Panc1 (cell line): ENCODE measurements at regions not wholly inside any gene's neighbourhood (a gene's known extent, or its start where the extent isn't known, plus 50 kb on each side); places are given as distances from the start of the nearest gene placed in this dataset.

Experiments
- CTCF ChIP-seq: fragments of 450-650 bp; IDR thresholded peaks from 2 replicates; pipeline ENCODE4 v1.5.1; 2017; ENCODE audit warnings: mild to moderate bottlenecking
- REST ChIP-seq, 2 experiments: IDR thresholded peaks; 2 replicates each; pipeline ENCODE4 v1.6.1; 2011 to 2012; ENCODE audit warnings: low read depth in 2 of 2, control low read depth in 1 of 2, low read length in 1 of 2, mild to moderate bottlenecking in 1 of 2, moderate library complexity in 1 of 2; ENCODE audit not compliant: insufficient read depth in 1 of 2
- SIN3A ChIP-seq: IDR thresholded peaks from 2 replicates; pipeline ENCODE4 v1.6.1; 2012; ENCODE audit warnings: low read depth, mild to moderate bottlenecking, low read length, moderate library complexity, borderline replicate concordance; ENCODE audit not compliant: insufficient read depth
- TCF7L2 ChIP-seq: IDR thresholded peaks from 2 replicates; pipeline ENCODE4 v1.6.1; 2011; ENCODE audit warnings: mild to moderate bottlenecking, low read depth, low read length, inconsistent platforms

GRCh38 chr13:99072356-99072755 is 94.5 kb upstream of the DOCK9 start:
- TF ChIP-seq CTCF (no peak), REST (IDR thresholded peaks at IDR 0.05; ENCODE audit: insufficient read depth in 1 of 2, low read depth in 2 of 2, low read length in 1 of 2) (no peak), TCF7L2 (no peak), SIN3A (no peak)
